Stimulated activated CD4-positive, alpha-beta T cell treated with anti-CD3 and anti-CD28 coated beads, TNF-alpha, amount 100 ng/mL, for 1 hour (primary cell): ENCODE measurements at regions not wholly inside any gene's neighbourhood (a gene's known extent, or its start where the extent isn't known, plus 50 kb on each side); places are given as distances from the start of the nearest gene placed in this dataset.
"Not testable (repeated sequence)": the region's sequence is repeated elsewhere in the genome, so short reads cannot be mapped to it uniquely, and the experiment has no call there.

Experiments
- DNase-seq, 3 donors: peaks; one replicate each; pipeline ENCODE4 v3.0.0-alpha.2; 2020; ENCODE audit warnings: low read depth in 3 of 3, low spot score in 1 of 3

DNA sequence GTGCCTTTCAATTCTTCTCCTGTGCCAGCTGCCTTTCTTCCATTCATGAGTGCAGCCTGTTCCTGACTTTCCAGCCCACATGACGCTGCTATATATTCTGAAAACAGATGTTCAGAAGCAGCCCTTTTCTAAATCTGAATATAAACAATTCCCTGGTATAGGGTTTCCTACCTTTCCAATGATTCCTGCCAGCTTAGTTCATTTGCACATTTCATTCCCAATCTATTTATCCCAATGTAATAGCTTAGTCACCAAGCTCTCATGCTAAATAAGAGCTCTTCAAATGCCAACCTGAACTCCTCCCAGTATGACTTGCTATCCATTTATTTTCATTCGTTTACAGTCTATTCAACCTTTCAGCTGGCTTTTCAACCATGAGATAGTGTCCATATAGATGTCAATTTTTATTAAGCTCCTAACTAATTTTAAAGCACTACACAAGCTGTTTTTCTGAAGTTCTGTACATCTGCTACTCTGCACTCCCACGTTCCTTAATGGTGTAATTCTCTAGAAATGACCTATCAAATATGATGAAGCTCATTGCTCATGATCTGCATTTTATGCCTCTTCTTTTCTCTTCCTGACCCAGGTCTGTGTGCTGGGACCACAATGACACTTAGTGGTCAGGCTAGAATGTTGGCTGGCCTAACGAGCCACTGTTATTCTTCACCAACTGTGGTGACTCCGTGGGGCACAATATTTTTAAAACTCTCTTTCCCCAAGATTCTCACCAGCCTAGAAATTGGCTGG is 605.0 kb upstream of the TBL1XR1 start:
- DNase-seq = no peak

DNA sequence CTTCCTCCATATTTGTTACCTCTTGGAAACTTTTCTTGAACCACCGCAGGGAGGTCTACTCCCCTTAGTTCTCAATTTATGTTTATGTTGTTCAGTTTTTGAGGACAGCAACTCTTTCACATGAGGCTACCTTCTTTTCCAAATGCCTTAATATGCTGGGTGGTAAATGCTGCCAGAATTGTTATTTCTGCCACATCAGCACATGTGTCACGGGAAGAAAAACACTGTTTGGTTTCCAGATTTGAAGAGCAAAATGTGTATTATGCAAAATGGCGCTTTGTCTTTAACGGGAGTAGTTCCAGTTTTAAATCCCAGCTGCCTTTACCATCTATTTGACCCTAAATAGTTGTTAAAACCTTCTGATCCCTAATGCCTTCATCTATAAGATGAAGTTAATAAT is 606.2 kb upstream of the TBL1XR1 start:
- no peak for DNase-seq

DNA sequence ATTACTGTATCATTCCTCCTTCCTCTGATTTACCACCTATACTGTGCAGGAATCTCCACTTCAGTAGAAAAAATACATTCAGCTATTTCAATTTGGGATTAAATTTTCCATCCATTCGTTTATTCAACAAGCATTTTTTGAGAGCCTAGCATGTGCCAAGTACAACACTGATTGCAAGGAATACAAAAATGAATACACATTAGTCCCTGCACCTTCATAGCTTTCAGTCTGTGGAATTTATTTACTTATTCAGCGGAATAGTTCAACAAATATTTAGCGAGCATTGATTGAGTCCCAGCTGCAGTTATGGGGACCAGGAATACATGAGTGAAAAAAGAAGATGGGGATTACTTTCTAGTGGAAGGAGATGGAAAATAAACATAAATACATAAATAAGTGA is 606.8 kb upstream of the TBL1XR1 start:
- no peak for DNase-seq

DNA sequence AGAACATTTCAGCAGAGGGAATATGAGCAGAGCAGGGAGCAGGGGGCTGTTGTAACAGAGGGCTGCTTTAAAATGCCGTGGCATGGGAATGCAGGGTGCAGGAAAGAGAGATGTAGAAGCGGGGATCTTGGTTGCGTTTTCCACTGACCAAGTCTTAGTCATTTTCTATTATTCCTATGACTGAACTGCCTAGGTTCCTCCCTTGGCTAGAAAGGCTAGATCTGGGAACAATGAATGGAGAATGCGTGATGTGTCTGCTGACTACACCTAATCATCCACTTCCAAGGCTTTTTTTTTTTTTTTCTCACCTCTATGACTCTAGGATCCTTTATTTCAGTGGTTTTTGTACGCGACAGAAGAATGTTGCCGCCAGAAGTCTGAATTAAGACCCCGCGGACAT is 607.4 kb upstream of the TBL1XR1 start:
- DNase-seq = no peak

DNA sequence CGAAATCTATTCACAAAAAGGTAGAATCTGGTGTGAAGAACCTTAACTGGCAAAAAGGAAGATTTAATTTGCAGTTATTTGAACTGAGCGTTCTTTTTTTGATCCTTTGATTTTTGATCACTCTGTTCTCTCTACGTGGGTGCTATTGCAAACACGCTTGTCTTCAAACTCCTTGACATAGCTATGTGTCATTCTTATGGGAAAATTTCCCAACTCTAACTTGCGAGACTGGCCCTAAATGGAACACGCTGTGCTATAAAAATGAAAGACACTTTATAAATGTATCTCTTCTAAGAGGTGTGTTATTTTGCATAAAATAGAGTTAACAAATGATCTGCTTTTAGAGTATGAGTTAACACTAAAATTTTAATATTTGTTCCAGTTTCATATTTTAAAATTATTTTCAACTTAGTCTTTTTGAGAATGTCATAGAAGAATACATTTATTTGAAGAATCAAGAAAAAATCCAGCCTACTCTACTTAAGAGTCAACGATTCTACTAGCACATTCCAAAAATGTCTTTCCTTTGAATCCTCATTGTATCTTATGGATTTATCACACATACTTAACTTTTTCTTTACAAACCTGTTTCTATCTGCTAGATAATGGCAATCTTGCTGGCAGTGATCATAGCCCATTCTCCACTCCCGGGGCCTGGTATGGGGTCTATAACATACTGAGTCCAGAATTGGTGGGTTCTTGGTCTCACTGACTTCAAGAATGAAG is 610.0 kb upstream of the TBL1XR1 start:
- no peak for DNase-seq

DNA sequence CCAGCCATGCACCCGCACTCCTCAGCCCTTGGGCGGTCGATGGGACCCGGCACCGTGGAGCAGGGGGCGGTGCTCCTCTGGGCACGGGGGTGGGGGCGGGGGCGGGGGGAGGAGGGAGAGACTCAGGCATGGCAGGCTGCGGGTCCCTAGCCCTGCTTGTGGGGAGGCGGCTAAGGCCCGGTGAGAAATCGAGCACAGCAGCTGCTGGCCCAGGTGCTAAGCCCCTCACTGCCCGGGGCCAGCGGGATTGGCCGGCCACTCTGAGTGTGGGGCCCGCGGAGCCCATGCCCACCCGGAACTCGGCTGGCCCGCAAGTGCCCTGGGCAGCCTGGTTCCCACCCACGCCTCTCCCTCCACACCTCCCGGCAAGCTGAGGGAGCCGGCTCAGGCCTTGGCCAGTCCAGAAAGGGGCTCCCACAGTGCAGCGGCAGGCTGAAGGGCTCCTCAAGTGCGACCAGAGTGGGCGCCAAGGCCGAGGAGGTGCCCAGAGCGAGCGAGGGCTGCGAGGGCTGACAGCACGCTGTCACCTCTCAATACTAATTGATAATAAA is 611.7 kb upstream of the TBL1XR1 start:
- DNase-seq = not testable (repeated sequence)

DNA sequence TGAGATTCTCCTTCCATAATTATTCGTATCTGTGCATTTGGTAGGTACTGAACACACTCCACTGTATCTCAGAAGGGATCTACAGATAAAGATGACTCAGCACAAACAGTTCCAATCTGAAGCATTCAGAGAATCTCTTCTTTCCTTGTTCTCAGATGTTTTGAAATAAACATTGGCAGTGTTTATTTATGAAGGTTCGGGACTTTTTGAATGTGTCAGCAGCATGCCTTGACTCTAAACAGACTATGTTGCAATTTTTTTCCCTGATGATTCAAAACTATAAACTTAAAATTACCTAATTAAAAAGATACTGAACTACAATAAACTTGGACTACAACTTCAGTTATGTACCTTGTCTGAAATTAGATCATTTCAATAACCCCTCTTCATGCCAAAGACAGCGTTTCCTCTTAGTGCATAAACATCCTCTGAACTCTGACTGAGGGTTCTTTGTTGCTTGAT is 612.9 kb upstream of the TBL1XR1 start:
- no peak for DNase-seq

DNA sequence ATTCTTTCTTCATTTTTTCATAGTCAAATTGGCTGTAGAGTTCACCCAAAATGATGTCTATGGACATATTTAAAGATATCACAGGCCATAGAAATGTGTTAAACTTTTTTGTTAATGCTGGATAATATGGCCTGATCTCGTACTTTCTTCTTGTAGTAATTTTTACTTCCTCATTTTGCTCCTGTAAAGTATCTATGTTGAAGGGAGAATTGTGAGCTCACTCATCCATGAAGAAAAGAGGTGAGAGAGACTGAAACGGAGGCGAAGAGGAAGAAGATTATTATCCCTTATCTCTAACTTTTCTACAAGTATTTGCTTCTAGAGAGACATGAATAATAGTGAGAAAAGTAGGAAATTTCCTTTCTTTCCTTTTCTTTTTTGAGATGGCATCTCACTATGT is 613.8 kb upstream of the TBL1XR1 start:
- DNase-seq = no peak

DNA sequence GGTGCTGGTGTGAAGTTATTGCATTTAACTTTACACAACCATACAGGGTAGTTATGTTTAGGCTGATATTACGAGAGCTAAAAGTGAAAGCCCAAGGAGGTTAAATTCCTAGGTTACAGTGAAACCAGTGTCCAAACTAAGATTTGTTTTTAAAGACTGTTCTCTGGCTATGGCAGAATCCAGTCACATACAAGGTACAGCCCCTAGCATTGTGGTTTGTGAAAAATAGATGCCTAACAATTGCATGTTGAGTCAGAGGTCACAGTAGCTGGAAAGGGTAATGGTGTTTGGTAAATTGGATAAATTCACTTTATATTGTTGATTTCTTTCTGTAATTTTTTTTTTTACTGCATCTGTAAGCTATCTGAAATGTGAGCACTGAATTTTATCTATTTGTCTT is 614.6 kb upstream of the TBL1XR1 start:
- no peak for DNase-seq

DNA sequence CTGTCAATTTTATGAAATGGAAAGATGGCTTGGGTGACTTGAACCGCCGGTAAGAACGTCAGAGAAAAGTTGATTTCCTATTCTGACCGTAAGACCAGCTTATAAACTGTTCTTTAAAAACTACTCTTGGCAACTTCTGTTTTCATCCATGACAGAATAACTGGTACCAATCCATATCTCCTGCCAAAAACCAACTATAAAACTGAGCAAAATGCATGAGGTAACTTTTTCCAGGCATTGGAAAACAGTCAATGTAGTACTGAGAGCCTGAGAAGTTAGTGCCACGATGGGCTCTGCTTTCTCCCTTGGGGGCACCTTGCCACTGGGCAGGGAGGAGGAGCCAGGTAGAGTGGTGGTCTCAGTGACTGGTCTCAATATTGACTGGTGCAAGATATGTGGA is 615.2 kb upstream of the TBL1XR1 start:
- DNase-seq = no peak

DNA sequence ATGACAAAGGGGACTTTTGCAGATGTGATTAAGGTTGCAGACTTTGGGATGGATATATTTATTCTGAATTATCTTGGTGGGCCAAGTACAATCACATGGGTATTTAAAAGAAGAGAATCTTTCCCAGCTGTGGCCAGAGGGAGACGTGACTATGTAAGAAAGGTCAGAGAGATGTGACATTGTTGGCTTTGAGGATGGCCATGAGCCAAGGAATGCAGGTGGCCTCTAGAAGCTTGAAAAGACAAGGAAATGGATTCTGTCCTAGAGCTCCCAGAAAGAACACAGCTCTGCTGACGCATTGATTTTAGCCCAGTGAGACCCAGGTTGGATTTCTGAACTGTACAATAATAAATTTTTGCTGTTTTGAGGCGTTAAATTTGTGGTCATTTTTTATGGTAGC is 616.0 kb upstream of the TBL1XR1 start:
- no peak for DNase-seq

DNA sequence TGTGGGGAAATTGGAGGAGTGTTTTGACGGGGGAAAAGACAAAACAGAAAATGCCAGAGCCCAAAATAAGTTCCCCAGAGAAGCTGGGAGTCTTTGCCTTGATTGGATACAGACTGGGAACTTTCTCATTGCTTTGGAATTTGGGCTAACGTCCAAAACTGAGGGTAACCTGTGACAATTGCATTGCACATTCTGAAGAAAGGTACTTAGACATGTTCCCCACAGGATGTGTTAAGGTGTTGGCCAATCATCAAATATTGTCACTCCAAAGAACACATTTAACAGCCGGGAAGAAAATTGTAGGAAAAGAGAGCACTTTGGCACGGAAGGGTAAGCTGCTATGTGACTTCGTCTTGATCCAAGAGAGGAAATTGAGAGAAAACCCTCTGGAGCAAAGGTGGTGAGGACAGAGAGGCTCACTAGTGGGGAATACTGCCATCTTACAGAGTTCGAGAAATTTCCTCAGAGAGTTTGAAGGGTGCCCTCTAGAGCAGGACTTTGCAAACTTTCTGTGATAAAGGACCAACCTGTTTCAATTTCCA is 619.5 kb upstream of the TBL1XR1 start:
- no peak for DNase-seq

DNA sequence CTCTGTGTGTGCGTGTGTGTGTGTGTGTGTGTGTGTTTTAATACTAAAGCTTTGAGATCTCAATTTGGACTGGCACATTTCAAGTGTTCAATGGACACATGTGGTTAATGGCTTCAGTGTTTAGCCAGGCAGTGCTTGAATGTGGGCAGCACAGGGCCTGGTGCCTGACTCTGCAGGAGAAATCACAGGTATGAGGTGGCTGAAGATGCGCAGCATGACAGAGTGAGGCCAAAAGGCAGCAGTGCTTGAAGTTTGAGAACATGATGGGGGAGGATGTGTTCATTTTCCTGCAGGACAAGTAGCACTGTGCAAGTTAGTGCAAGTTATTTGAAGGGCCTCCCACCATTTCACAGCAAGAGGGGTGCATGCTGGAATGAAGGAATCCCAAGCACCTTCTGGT is 620.5 kb upstream of the TBL1XR1 start:
- no peak for DNase-seq

DNA sequence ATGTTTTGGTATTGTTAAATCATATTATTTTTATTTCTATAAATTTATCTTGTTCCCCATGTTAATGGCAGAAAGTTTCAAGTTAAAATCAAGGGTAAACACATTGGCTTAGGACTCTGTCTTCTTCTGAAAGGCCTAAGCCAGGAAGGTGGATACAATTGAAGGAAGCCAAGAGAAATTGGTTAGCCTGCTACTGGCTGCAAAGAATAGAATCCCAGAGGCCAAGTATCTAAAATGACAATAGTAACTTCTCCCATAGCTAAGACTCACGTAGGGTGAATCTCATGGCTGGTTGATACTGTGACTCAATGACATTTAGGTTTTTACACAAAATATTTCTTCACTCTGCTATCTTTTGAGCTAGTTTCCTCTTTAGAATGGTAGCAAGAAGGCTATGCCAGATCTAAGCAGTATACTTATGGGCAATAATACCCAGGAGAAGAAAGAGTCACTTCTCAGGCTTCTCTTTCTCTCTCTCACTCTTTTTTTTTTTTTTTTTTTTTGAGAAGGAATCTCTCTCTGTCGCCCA is 621.5 kb upstream of the TBL1XR1 start:
- DNase-seq = no peak

DNA sequence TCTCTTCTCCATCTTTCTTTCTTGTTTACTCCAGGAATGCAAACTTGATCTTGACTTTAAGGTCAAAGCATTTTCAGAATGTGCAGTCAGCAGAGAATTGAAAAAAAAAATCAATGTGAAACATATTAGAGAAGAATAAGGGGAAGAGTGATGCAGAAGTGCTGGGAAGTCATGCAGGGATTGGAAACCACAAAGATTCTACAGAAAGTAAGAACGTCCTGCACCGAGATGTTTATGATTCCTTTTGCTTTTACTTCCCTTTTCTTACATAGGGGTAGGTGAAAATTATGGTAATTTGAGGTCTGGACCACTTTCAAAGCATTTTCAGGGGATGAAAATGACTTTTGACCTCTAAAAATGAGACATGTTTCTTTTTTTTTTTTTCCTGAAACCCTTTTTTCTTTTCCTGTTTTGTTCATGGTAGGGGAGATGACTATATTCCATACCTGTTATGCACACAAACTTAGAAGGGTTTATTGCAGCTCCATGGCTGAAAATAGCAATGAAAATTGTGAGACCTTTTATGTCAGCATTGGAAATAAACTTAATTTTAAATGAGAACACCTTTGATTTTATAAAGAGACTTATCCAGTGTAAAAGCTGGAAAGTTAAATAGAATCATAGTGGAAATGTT is 623.5 kb upstream of the TBL1XR1 start:
- no peak for DNase-seq

DNA sequence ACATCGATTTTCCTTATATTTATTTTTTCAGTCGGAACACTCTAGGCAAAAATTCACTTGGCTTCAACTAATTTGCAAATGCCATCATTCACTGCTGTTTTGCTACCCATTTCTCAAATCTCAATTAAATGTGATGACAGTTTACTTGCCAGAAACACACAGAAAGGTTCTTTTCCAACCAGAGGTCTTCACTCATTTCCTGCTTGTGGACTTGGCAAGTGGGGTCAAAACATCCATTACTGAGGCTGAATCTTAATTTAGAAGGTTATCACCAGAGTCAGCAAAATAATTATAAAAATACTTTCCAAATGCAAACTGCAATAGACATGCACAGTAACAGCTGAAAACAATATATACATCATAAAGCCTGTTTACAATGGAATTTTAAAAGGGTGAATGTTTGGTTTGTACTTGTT is 625.4 kb upstream of the TBL1XR1 start:
- DNase-seq = no peak

DNA sequence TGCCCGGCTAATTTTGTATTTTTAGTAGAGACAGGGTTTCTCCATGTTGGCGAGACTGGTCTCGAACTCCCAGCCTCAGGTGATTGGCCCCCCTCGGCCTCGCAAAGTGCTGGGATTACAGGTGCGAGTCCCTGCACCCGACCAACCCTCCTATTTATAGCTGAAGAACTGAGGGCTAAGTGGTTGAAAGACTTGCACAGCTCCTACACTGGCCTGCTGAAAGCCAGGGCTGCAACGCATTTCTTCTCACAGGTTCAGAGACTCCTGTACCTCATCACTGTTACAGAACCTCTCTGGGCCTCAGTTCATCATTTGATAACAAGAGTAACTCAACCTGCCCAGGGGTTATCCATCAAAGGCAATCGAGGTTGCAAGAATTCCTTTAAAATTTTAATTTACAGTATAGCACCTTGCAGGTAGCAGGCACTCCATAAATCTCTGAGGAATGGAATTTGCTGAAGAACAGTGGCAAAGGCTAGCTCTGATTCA is 626.5 kb upstream of the TBL1XR1 start:
- DNase-seq = no peak

DNA sequence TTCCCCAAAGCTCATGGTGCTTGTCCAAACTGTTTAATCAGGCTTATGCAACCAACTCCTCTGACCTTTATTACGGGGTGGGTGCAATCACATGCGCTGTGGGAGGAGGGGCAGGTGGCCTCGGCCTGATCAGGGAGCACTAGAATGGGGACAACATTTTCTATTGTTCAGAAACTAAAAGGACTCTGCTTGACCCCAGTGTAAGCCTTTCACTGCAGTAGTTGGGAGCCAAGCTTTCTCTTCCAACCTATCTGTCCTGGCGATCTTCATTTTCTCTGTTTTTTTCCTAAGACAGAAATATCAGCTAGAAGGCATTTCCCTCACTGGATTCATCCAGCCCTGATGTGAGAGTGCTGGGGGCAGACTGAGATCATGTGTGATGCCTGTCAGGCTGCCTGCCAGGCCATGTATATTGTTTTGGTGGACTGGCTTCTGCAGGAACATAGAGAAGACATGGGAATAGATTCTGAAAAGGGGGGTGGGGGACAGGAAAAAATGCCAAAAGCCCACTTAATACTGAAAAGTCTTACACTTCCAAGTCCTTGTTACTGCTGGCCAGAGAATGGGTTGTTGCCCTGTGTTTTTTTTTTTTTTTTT is 627.0 kb upstream of the TBL1XR1 start:
- DNase-seq = no peak

DNA sequence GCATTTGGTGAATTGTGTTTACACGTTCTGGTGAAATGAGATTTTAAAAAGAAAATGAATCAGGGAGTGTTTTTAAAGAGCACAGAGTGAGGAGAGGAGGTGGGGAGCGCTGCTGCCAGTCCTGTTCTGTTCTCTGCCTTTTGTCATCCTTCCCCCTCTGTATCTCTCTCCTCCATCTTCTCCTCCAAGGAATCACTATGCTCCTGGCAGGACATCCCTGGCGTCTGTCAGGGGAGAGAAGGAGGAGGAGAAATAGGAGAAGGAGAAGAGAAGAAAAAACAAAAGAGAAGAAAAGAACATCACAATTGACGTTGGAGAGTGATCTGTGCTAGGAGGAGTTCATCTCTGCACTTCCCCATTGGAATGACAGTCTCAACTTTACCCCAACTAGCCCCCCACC is 627.6 kb upstream of the TBL1XR1 start:
- no peak for DNase-seq

DNA sequence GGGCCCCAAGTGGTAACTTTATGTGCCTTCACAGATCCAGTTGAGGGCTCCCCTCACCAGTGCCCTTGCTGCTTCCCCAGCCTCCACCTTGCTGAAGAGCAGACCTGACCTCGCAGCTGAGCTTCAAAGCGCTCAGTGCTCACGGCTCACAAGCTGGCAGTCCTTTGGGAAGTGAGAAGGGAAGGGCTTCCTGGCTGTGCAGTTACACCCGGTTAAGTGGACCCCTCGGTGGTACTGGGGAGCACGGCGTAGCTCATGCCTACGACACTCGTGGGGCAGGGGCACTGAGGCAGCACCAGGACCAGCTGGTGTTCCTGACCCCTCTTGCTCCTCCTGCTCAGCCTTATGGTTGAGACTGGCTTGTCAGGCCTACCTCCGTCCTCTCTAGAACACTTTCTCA is 629.0 kb upstream of the TBL1XR1 start:
- no peak for DNase-seq
